GM19043 (cell line): ENCODE measurements at regions not wholly inside any gene's neighbourhood (a gene's known extent, or its start where the extent isn't known, plus 50 kb on each side); places are given as distances from the start of the nearest gene placed in this dataset.

Experiments used
- ATAC-seq: cut with Tn5 transposase; IDR thresholded peaks from one replicate; pipeline ENCODE4 v1.9.1; 2021; ENCODE audit warnings: low read depth; ENCODE audit not compliant: unreplicated experiment

- ATAC-seq, result no peak
Measured at GRCh38 chr3:10695595-10696285, 120.3 kb upstream of the SLC6A11 start.

GRCh38 chr3:10697918-10698317, 118.1 kb upstream of the SLC6A11 start:
- ATAC-seq, result no peak

- ATAC-seq, result no peak
Measured at GRCh38 chr3:10700821-10701220, 115.2 kb upstream of the SLC6A11 start.

- no peak for ATAC-seq
Measured at GRCh38 chr3:10702961-10703740, 112.9 kb upstream of the SLC6A11 start.

GRCh38 chr3:10703875-10704274, 112.2 kb upstream of the SLC6A11 start:
- ATAC-seq, result no peak

- no peak for ATAC-seq
Measured at GRCh38 chr3:10706156-10706739, 109.8 kb upstream of the SLC6A11 start.

- no peak for ATAC-seq
Measured at GRCh38 chr3:10706740-10707399, 109.2 kb upstream of the SLC6A11 start.

- no peak for ATAC-seq
Measured at GRCh38 chr3:10707400-10708215, 108.4 kb upstream of the SLC6A11 start.

GRCh38 chr3:10708216-10708893, 107.7 kb upstream of the SLC6A11 start:
- no peak for ATAC-seq

GRCh38 chr3:10709110-10709781, 106.8 kb upstream of the SLC6A11 start:
- no peak for ATAC-seq

- ATAC-seq, result no peak
Measured at GRCh38 chr3:10712121-10712520, 103.9 kb upstream of the SLC6A11 start.

- no peak for ATAC-seq
Measured at GRCh38 chr3:10713656-10714055, 102.4 kb upstream of the SLC6A11 start.

GRCh38 chr3:10715886-10716285, 100.1 kb upstream of the SLC6A11 start:
- no peak for ATAC-seq

- ATAC-seq, result no peak
Measured at GRCh38 chr3:10716964-10717363, 99.1 kb upstream of the SLC6A11 start.

GRCh38 chr3:10717756-10718155, 98.3 kb upstream of the SLC6A11 start:
- ATAC-seq, result no peak

- no peak for ATAC-seq
Measured at GRCh38 chr3:10721101-10721500, 94.9 kb upstream of the SLC6A11 start.

- ATAC-seq, result no peak
Measured at GRCh38 chr3:10722911-10723310, 93.1 kb upstream of the SLC6A11 start.

GRCh38 chr3:10723991-10724390, 92.0 kb upstream of the SLC6A11 start:
- no peak for ATAC-seq

- no peak for ATAC-seq
Measured at GRCh38 chr3:10725067-10725466, 91.0 kb upstream of the SLC6A11 start.
